AG08396 (cell line): ENCODE measurements at regions not wholly inside any gene's neighbourhood (a gene's known extent, or its start where the extent isn't known, plus 50 kb on each side); places are given as distances from the start of the nearest gene placed in this dataset.
A peak's percentile ranks its signal among the peaks of the same experiment; 100 is the strongest.
"Not testable (repeated sequence)": the region's sequence is repeated elsewhere in the genome, so short reads cannot be mapped to it uniquely, and the experiment has no call there.

Experiments used
- DNase-seq: peaks from one replicate; pipeline ENCODE4 v3.0.0; 2012; ENCODE audit warnings: low spot score, mixed read lengths

DNA sequence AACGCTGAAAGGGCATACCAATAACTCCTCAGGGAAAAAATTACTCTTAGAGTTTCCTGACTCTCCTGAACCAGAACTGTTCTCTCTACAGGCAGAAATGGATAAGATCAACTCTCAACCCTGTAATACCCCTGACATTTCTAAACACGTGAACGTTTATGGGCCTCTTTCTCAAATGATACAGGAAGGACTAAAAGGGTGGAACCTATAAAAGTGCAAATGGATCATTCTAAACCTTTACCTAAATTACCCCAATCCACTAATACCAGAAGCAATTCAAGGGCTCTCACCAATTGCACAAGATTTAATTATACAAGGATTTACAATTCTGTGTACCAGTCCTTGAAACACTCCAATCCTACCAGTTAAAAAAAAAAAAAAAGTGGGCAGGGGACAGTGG lies 98.0 kb upstream of the FAM174B start:
- no peak for DNase-seq

GRCh38 chr15:92763459-92763858 lies 107.9 kb upstream of the FAM174B start:
- no peak for DNase-seq

DNA sequence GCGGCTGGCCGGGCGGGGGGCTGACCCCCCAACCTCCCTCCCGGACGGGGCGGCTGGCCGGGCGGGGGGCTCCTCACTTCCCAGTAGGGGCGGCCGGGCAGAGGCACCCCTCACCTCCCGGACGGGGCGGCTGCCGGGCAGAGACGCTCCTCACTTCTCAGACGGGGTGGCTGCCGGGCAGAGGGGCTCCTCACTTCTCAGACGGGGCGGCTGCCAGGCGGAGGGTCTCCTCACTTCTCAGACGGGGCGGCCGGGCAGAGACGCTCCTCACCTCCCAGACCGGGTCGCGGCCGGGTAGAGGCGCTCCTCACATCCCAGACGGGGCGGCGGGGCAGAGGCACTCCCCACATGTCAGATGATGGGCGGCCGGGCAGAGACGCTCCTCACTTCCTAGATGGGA lies 112.6 kb upstream of the FAM174B start:
- not testable (repeated sequence) for DNase-seq

DNA sequence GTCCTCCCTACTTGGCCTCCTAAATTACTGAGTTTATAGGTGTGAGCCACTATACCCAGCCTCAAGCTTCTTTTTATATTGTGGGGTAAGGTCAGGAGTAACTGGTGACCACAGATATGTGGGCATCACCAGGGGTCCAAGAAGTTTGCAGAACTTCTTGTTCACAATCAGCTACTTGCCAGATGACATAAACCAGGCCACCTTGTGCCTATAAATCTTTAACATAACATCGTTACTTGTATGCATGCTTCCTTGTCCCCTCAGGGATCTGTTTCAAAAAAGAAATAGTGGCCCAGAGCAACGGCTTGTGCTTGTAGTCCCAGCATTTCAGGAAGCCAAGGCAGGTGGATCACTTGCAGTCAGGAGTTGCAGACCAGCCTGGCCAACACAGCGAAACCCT lies 115.1 kb upstream of the FAM174B start:
- no peak for DNase-seq

- DNase-seq = no peak
These were observed 116.5 kb upstream of the FAM174B start for GRCh38 chr15:92772061-92772460.

DNA sequence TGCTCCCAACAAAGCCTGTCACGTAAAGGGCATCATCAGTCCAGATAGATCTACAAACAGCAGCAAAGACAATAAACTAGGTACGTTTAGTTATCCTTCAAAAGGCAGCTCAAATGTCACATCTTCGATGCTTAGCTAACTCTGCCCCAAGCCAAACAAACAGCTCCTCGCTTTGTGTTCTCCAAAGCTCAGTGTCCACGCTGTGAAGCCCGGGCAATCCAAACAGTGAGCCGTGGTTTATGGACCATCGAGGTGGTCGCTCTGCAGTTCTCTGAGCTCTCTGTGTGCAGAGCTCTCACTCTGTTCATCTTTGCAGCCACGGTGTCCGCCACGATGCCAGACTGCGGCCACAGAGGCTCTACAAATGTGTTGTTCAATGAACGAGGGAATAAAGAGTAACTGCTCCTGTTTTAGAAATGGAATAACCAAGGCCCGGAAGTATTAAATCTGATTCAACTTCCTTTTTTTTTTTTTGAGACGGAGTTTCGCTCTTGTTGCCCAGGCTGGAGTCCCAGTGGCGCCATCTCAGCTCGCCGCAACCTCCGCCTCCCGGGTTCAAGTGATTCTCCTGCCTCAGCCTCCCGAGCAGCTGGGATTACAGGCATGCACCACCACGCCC lies 117.2 kb upstream of the FAM174B start:
- DNase-seq = no peak

DNA sequence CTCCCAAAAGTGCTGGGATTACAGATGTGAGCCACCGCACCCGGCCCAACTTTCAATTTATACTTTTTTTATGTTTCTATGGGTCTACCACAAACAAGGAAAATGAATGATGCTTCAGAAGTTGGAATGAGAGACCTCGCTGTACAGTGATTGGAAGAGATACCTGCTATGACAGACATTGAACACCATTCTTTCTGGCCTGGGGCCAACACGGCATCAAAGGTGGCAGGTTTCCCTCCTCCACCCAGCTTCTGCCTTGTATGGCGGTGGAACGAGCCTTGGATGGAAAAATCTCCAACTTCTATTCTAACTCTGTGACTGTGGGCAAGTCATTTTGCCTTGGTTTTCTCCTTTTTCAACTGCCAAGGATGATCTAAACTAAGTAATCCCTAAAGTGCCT lies 117.8 kb upstream of the FAM174B start:
- DNase-seq = no peak

DNA sequence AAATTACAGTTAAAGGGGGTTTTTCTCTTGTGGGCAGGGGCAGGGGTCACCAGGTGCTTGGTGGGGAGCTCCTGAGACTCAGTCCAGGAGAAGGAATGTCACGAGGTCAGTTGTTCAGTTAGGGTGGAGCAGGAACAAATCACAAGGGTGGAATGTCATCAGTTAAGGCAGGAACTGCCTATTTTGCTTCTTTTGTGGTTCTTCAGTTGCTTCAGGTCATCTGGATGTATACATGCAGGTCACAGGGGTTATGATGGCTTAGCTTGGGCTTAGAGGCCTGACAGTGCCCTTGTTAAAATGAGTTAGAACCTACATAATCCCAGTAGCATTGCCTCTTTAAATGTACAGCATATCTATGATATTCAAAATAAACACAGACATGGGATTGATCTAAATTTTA lies 120.2 kb upstream of the CHD2 start:
- no peak for DNase-seq

- no peak for DNase-seq
These were observed 119.3 kb upstream of the CHD2 start for GRCh38 chr15:92780843-92781242.

GRCh38 chr15:92781925-92782453 lies 118.1 kb upstream of the CHD2 start:
- DNase-seq = no peak

DNA sequence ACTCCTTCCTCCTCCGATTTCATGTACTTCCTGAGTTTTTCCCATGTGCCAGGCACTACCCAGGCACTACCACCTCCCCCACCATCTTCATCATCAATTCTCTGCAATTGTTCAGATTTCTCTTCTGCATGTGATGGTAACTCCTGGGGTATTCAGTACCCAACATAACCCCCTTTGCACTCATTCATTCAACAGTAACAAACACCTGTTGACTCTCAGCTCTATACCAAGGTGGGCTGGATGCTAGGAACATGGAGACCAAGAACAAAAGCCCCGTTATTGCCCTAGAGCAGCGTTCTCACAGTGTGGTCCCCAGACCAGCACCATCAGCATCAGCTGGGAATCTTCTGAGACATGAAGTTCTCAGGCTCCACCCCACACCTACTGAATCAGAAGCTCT lies 113.0 kb upstream of the CHD2 start:
- no peak for DNase-seq

GRCh38 chr15:92788196-92788595 lies 111.9 kb upstream of the CHD2 start:
- DNase-seq = no peak

GRCh38 chr15:92788793-92789192 lies 111.3 kb upstream of the CHD2 start:
- DNase-seq = not testable (repeated sequence)

- no peak for DNase-seq
These were observed 103.9 kb upstream of the CHD2 start for GRCh38 chr15:92796161-92796611.

DNA sequence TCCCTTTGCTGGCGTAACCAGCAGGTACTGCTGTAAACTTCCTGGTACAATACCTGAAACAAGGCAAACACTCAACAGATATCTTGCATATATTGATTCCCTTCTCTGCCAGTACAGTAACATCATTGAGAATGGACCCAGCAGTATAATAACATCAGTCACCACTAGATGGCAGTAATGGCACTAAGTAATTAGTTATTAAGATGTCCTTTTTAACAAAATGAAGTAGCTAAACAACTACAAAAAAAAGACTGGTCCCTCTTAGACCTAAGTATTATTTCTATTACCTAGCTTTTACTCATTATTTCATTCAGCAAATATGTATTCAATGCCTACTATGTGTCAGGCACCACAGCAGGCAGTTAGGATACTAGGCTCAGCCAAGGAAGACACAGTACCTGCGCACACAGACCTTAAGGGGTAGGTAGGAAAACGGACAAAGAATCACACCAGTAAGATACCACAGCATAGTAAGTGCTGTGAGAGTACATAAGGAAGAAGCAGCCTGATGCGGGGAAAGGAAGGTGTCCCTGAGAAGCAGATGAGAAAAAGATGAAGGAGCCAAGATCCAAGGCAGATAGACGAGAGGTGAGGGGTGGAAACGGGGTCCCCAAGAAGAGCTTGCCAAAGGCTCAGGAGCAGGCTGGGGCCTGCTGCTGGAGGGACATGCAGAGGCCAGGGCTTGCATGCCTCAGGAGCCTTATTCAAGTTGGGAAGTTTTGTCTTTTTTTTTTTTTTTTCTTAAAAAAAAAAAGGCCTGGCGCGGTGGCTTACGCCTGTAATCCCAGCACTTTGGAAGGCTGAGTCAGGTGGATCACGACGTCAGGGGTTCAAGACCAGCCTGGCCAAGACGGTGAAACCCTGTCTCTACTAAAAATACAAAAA lies 102.7 kb upstream of the CHD2 start:
- peak; percentile 28 for DNase-seq

- no peak for DNase-seq
These were observed 100.1 kb upstream of the CHD2 start for GRCh38 chr15:92800013-92800412.

DNA sequence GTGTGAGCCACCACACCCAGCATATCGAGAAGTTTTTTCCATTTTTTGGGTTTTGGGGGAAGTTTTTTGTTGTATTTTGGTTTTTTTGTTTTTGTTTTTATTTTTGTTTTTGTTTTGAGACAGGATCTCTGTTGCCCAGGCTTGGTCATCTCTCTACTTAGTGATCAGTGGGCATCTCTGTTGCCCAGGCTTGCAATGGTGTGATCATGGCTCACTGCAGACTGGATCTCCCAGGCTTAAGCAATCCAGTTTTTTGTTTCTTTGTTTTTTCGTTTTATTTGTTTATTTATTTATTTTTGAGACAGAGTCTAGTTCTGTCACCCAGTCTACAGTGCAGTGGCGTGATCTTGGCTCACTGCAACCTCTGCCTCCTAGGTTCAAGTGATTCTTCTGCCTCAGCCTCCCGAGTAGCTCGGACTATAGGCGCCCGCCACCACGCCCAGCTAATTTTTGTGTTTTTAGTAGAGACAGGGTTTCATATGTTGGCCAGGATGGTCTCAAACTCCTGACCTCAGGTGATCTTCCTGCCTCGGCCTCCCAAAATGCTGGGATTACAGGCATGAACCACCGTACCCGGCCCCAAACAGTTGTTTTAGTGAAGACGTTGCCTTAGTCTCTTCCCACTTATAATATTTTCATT lies 99.6 kb upstream of the CHD2 start:
- not testable (repeated sequence) for DNase-seq

- DNase-seq = peak; percentile 53
These were observed 98.9 kb upstream of the CHD2 start for GRCh38 chr15:92801056-92801773.

DNA sequence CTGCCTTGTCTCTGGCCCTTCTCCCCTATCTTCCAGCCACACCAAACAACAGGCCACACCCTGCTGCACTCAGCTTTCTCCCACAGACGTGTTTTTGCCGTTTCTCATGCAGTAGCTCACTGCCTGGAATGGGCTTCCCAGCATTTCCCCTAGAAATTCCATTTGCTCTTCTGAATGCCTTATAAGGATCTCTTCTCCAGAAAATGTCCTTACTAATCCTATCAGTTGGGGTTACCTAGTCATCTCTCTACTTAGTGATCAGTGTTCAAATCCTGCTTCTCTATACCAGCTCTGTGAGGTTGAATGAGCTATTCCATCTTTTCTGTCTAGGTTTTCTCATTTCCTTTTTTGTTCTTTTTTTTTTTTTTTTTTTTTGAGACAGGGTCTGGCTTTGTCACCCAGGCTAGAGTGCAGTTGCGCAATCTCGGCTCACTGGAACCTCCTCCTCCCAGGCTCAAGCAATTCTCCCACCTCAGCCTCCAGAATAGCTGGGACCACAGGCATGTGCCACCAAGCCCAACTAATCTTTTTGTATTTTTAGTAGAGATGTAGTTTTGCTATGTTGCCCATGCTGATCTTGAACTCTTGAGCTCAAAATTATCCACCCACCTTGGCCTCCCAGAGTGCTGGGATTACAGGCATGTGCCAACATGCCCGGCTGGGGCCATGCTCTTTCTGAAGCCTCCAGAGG lies 98.2 kb upstream of the CHD2 start:
- DNase-seq = peak; percentile 59

DNA sequence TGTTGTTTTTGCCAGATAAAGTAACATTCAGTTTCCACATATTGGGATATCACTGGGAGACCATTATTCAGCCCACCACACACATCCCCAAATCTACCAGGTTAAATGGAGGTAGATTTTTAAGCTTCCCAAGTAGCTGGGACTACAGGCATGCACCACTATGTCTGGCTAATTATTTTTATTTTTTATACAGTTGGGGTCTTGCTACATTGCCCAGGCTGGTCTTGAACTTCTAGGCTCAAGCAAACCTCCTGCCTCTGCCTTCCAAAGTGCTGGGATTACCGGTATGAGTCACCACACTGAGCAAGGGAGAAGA lies 96.6 kb upstream of the CHD2 start:
- no peak for DNase-seq

DNA sequence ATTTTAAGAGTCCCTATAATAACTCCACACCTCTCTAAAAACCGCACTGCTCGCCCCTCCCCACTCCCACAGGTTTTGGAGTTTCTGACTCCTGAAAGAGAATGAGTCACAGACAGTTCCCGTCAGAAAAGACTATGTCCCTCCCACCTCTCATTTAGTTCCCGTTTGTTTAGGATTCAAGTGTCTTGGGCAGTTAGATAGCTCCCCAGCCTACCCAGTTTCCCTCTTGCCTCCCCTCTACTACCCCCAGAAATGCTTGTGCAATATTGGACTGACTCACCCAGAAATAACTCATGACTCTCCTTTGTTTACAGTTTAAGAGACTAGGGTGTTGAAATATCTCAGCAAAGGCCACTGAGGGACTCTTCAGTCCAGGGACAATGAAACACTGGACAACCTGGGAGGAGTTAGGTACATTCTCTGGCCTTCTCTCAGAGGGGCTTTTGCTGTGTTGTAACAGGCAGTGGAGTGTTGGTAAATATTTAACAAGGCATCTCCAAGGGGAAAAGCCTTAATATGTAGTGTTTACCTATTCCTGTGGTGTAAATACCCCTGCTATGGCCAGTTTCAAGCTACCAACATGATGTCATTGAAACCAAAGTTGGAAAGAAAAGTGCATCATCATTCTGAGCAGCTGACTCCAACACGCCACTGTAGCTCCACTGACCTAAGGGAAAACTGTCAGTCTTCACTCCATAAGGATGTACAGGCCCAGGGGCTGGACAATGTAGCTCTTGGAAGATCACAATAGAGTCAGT lies 96.1 kb upstream of the CHD2 start:
- DNase-seq = peak; percentile 86
